Tibial nerve (tissue), 4 donors: ENCODE measurements at regions not wholly inside any gene's neighbourhood (a gene's known extent, or its start where the extent isn't known, plus 50 kb on each side); places are given as distances from the start of the nearest gene placed in this dataset.

Experiments used
- DNase-seq, 2 donors: peaks; one replicate each; pipeline ENCODE4 v3.0.0-alpha.2; 2019; ENCODE audit warnings: low spot score in 2 of 2
- H3K27ac ChIP-seq, 4 donors: fragments of 200-600 bp; sonication (generic) in 3 of 4; one replicate each; pipeline ENCODE4 v1.5.1; 2017 to 2019; ENCODE audit warnings: mild to moderate bottlenecking in 1 of 4
- H3K27me3 ChIP-seq, 2 donors: fragments of 200-600 bp; sonication (generic) in 1 of 2; one replicate each; pipeline versions ENCODE4 v1.5.1 to v1.6.0; 2017 to 2019
- H3K36me3 ChIP-seq, 3 donors: fragments of 200-600 bp; sonication (generic); one replicate each; pipeline ENCODE4 v1.5.1; 2018 to 2019
- H3K4me1 ChIP-seq, 4 donors: fragments of 200-600 bp; sonication (generic) in 3 of 4; one replicate each; pipeline ENCODE4 v1.5.1; 2017 to 2019
- H3K4me3 ChIP-seq, 4 donors: fragments of 200-600 bp; sonication (generic) in 3 of 4; one replicate each; pipeline ENCODE4 v1.5.1; 2017 to 2019; ENCODE audit warnings: mild to moderate bottlenecking in 1 of 4, moderate library complexity in 1 of 4
- H3K9me3 ChIP-seq, 4 donors: fragments of 200-600 bp; sonication (generic) in 3 of 4; one replicate each; pipeline ENCODE4 v1.5.1; 2017 to 2019
- CTCF ChIP-seq, 5 experiments: fragments of 200-600 bp in 3 of 5; fragments of 450-650 bp in 2 of 5; sonication (generic) in 3 of 5; IDR thresholded peaks; one replicate each; pipeline ENCODE4 v1.5.1; 2016 to 2019; ENCODE audit warnings: antibody characterized with exemption in 5 of 5, mild to moderate bottlenecking in 3 of 5, moderate library complexity in 2 of 5
- EP300 ChIP-seq, 2 donors: sonication (generic); formaldehyde crosslinking; IDR thresholded peaks; one replicate each; pipeline ENCODE4 v1.6.1; 2017; ENCODE audit warnings: antibody characterized with exemption in 2 of 2, mild to moderate bottlenecking in 1 of 2
- POLR2A ChIP-seq, 2 donors: fragments of 450-650 bp; IDR thresholded peaks; one replicate each; pipeline ENCODE4 v1.6.1; 2017; ENCODE audit warnings: antibody characterized with exemption in 2 of 2, mild to moderate bottlenecking in 2 of 2, moderate library complexity in 2 of 2
- WGBS, 2 donors: methylation state at CpG; one replicate each; pipeline ENCODE4 v1.1.5; 2018; 5-methylcytosine and 5-hydroxymethylcytosine counted together

DNA sequence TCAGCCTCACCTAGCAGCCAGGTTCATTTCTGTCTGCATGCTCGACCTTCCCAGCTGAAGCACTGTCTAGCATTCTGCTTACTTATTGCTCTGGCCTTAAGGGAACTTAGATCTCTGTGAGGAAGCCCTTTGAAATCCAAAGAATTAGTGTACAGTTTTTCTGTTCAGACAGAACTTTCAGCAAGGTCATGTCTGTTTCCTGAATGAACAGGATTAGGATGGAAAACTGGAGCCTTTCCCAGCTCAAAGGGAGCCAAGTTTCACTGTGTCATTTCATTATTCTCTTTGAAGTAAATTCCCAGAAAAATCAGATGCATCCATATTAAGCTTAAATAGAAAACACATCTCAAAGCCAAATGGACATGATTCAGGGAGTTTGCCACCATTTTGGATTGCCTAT is 457.3 kb upstream of the KCNMB2 start:
- no peak for DNase-seq
- no peak for TF ChIP-seq POLR2A (IDR thresholded peaks at IDR 0.05)
- no peak for TF ChIP-seq CTCF (IDR thresholded peaks at IDR 0.05)
- TF ChIP-seq EP300 (IDR thresholded peaks at IDR 0.05): peak in 1 of 2 donors; percentile 61
- 23 to 26% methylated on average over 1 of the region's 1 CpG for WGBS, 2 donors
- no peaks in the 10 kb centered on the region for H3K36me3 ChIP-seq
- H3K9me3 ChIP-seq: no peaks in the 10 kb centered on the region
- H3K27me3 ChIP-seq: no peaks in the 10 kb centered on the region
- H3K4me3 ChIP-seq: no peak overlapping the region
- H3K27ac ChIP-seq: no peak overlapping the region
- peaks cover 0 to 20% (median under 1%) of the 10 kb centered on the region in 4 donors for H3K4me1 ChIP-seq

GRCh38 chr3:178079966-178080365 is 456.3 kb upstream of the KCNMB2 start:
- WGBS, 2 donors: 37 to 63% methylated on average over 1 of the region's 1 CpG
- H3K4me3 ChIP-seq: no peak overlapping the region
- DNase-seq: no peak
- TF ChIP-seq CTCF (IDR thresholded peaks at IDR 0.05): no peak
- no peak for TF ChIP-seq POLR2A (IDR thresholded peaks at IDR 0.05)
- no peak for TF ChIP-seq EP300 (IDR thresholded peaks at IDR 0.05)
- no peaks in the 10 kb centered on the region for H3K36me3 ChIP-seq
- no peaks in the 10 kb centered on the region for H3K27me3 ChIP-seq
- no peaks in the 10 kb centered on the region for H3K9me3 ChIP-seq
- H3K27ac ChIP-seq: no peak overlapping the region
- H3K4me1 ChIP-seq: peaks cover 0 to 30% (median 10%) of the 10 kb centered on the region in 4 donors

DNA sequence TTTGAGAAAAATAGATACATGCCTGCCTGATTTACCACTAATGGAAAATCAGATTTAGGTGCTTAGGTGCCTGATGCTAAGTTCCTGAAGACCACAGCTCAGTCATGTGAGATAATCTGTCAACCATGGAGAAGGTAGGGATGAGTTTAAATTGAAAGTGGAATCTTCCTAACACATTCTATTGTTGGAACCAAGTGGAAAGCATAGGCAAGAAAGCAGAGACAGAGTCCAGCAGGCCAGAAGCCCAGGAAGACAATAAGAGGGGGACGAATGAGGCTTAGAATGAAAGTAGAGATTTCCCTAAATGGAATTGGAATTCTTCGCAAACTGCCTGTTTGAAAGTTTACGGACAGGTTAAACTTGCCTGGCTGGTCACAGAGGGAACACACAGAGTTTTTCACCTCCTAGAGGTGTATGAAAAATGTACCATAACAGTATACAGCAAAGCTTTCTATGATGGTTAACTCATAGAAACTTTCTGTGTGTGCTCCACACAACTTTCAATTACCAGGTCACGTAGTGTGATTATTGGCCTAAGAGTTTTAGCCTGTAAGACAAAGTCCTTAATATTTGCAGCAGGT is 453.8 kb upstream of the KCNMB2 start:
- no peak for DNase-seq
- 91 to 95% methylated on average over 4 of the region's 4 CpGs for WGBS, 2 donors
- Histone ChIP-seq H3K9me3 (no peaks in the 10 kb centered on the region), H3K27me3 (no peaks in the 10 kb centered on the region), H3K36me3 (no peaks in the 10 kb centered on the region), H3K4me3 (no peak overlapping the region), H3K4me1 (peaks cover 0 to 52% (median 20%) of the 10 kb centered on the region in 4 donors), H3K27ac (no peak overlapping the region)
- no peak for TF ChIP-seq CTCF (IDR thresholded peaks at IDR 0.05)
- no peak for TF ChIP-seq EP300 (IDR thresholded peaks at IDR 0.05)
- no peak for TF ChIP-seq POLR2A (IDR thresholded peaks at IDR 0.05)

GRCh38 chr3:178083906-178084866 is 452.1 kb upstream of the KCNMB2 start:
- Histone ChIP-seq H3K4me3 (no peak overlapping the region), H3K27me3 (no peaks in the 10 kb centered on the region), H3K27ac (peak overlapping the region in 3 of 4 donors; percentile 24 to 58 (median 39)), H3K9me3 (no peaks in the 10 kb centered on the region), H3K36me3 (no peaks in the 10 kb centered on the region), H3K4me1 (peaks cover 0 to 49% (median 20%) of the 10 kb centered on the region in 4 donors)
- 30 to 35% methylated on average over 6 of the region's 6 CpGs for WGBS, 2 donors
- TF ChIP-seq EP300 (IDR thresholded peaks at IDR 0.05) (no peak), CTCF (IDR thresholded peaks at IDR 0.05) (peak; percentile 17 to 50 (median 38))
- no peak for DNase-seq
